ENCODE measurements at regions not wholly inside any gene's neighbourhood (a gene's known extent, or its start where the extent isn't known, plus 50 kb on each side); places are given as distances from the start of the nearest gene placed in this dataset.

GRCh38 chr22:34934261-34934660, 131.7 kb upstream of the ISX start:
- no peak for DNase-seq

- no peak for DNase-seq
These were observed 122.1 kb upstream of the ISX start for GRCh38 chr22:34943830-34944229.

- DNase-seq = no peak
These were observed 119.5 kb upstream of the ISX start for GRCh38 chr22:34946339-34946985.

GRCh38 chr22:34950489-34950888, 115.5 kb upstream of the ISX start:
- DNase-seq = no peak

- DNase-seq = no peak
These were observed 114.7 kb upstream of the ISX start for GRCh38 chr22:34951212-34951611.

GRCh38 chr22:34960005-34960404, 106.0 kb upstream of the ISX start:
- DNase-seq = peak in 1 of 3 experiments; percentile 49

GRCh38 chr22:34966980-34967565, 98.9 kb upstream of the ISX start:
- DNase-seq = no peak

- no peak for DNase-seq
These were observed 96.8 kb upstream of the ISX start for GRCh38 chr22:34969001-34969790.

- DNase-seq = no peak
These were observed 94.5 kb upstream of the ISX start for GRCh38 chr22:34971456-34971855.

- no peak for DNase-seq
These were observed 93.6 kb upstream of the ISX start for GRCh38 chr22:34972191-34972897.

- no peak for DNase-seq
These were observed 92.9 kb upstream of the ISX start for GRCh38 chr22:34973016-34973415.

- no peak for DNase-seq
These were observed 92.0 kb upstream of the ISX start for GRCh38 chr22:34973926-34974325.

- no peak for DNase-seq
These were observed 90.2 kb upstream of the ISX start for GRCh38 chr22:34975721-34976120.

GRCh38 chr22:34976474-34976873, 89.5 kb upstream of the ISX start:
- no peak for DNase-seq

GRCh38 chr22:34976886-34977285, 89.1 kb upstream of the ISX start:
- no peak for DNase-seq

- DNase-seq = no peak
These were observed 79.4 kb upstream of the ISX start for GRCh38 chr22:34986523-34986922.

GRCh38 chr22:34992672-34993071, 73.3 kb upstream of the ISX start:
- DNase-seq = no peak

- DNase-seq = no peak
These were observed 72.4 kb upstream of the ISX start for GRCh38 chr22:34993548-34993947.

GRCh38 chr22:34997633-34998299, 68.2 kb upstream of the ISX start:
- DNase-seq = peak in 1 of 3 experiments; percentile 10

GRCh38 chr22:34998921-34999320, 67.0 kb upstream of the ISX start:
- DNase-seq = no peak

- DNase-seq = no peak
These were observed 57.7 kb upstream of the ISX start for GRCh38 chr22:35008213-35008612.

GRCh38 chr22:35010543-35010942, 55.4 kb upstream of the ISX start:
- DNase-seq = no peak

GRCh38 chr22:35014812-35015211, 51.1 kb upstream of the ISX start:
- no peak for DNase-seq
